CD4-positive, alpha-beta T cell (primary cell): ENCODE measurements at regions not wholly inside any gene's neighbourhood (a gene's known extent, or its start where the extent isn't known, plus 50 kb on each side); places are given as distances from the start of the nearest gene placed in this dataset.

ENCODE experiments used
- ATAC-seq: fragments of 200-7000 bp; cut with Tn5 transposase; one replicate; pipeline ENCODE4 v1.10.0; 2022; ENCODE audit warnings: mild to moderate bottlenecking; ENCODE audit not compliant: poor library complexity
- CTCF ChIA-PET: fragments of 350-600 bp; sonication (Branson Sonifier 250); formaldehyde crosslinking; loops from one replicate; lab custom pipeline; 2021; ENCODE audit warnings: antibody characterized with exemption, inconsistent platforms; lab: Charles Lee
- POLR2A ChIA-PET: fragments of 350-600 bp; sonication (Branson Sonifier 250); formaldehyde crosslinking; loops from one replicate; lab custom pipeline; 2021; ENCODE audit warnings: antibody characterized with exemption, inconsistent platforms; lab: Charles Lee
- DNase-seq, 14 experiments: peaks; one replicate each; pipeline ENCODE4 v3.0.0-alpha.2; 2013 to 2020; ENCODE audit warnings: mixed read lengths in 2 of 14
- H3K27ac ChIP-seq, 2 donors: one replicate each; pipeline versions ENCODE4 v1.5.1 to v1.7.0; 2013; ENCODE audit warnings: low read length in 2 of 2, low read depth in 1 of 2, mild to moderate bottlenecking in 1 of 2
- H3K27me3 ChIP-seq, 2 experiments: 1 replicate in 1 of 2; 2 replicates in 1 of 2; pipeline versions ENCODE4 v1.6.1 to v1.7.0; 2013; ENCODE audit warnings: low read length in 2 of 2, control low read depth in 1 of 2, mild to moderate bottlenecking in 1 of 2, moderate library complexity in 1 of 2; ENCODE audit not compliant: insufficient read depth in 2 of 2, control insufficient read depth in 1 of 2
- H3K36me3 ChIP-seq: one replicate; pipeline ENCODE4 v1.6.1; 2013; ENCODE audit warnings: low read length, control low read depth; ENCODE audit not compliant: insufficient read depth
- H3K4me1 ChIP-seq: one replicate; pipeline ENCODE4 v1.6.1; 2013; ENCODE audit warnings: low read length, control low read depth; ENCODE audit not compliant: insufficient read depth
- H3K4me3 ChIP-seq: one replicate; pipeline ENCODE4 v1.5.1; 2013; ENCODE audit warnings: mild to moderate bottlenecking, low read length, moderate library complexity
- H3K9me3 ChIP-seq, 2 experiments: 1 replicate in 1 of 2; 2 replicates in 1 of 2; pipeline versions ENCODE4 v1.6.1 to v1.7.0; 2013; ENCODE audit warnings: low read length in 2 of 2, mild to moderate bottlenecking in 2 of 2, control low read depth in 1 of 2, moderate library complexity in 1 of 2; ENCODE audit not compliant: control insufficient read depth in 1 of 2, insufficient read depth in 1 of 2
- H3K27ac Mint-ChIP-seq: one replicate; pipeline ENCODE4 v1.8.0; 2020; ENCODE audit warnings: mixed read lengths
- H3K27me3 Mint-ChIP-seq: one replicate; pipeline ENCODE4 v1.8.0; 2021; ENCODE audit warnings: mixed read lengths
- H3K36me3 Mint-ChIP-seq: one replicate; pipeline ENCODE4 v1.8.0; 2021; ENCODE audit warnings: low read depth, mixed read lengths
- H3K4me1 Mint-ChIP-seq: one replicate; pipeline ENCODE4 v1.8.0; 2021; ENCODE audit warnings: low read depth, mixed read lengths
- H3K4me3 Mint-ChIP-seq: one replicate; pipeline ENCODE4 v1.8.0; 2020; ENCODE audit warnings: mild to moderate bottlenecking, mixed read lengths
- H3K9me3 Mint-ChIP-seq: one replicate; pipeline ENCODE4 v1.8.0; 2020; ENCODE audit warnings: mixed read lengths
- intact Hi-C, 2 experiments: fragments of 100-400 bp; cut with DNase I in 1 of 2; cut with micrococcal nuclease in 1 of 2; formaldehyde crosslinking; loops; one replicate each; pipeline versions ENCODE4 v1.15.1 to v1.9.0; 2023 to 2025; cut with DNase I, micrococcal nuclease
- TF ChIP-seq, protein P1 (sequence below): fragments of 200-600 bp; IDR thresholded peaks from one replicate; pipeline ENCODE4 v1.8.0; 2022; ENCODE audit warnings: antibody characterized with exemption, mild to moderate bottlenecking

DNA sequence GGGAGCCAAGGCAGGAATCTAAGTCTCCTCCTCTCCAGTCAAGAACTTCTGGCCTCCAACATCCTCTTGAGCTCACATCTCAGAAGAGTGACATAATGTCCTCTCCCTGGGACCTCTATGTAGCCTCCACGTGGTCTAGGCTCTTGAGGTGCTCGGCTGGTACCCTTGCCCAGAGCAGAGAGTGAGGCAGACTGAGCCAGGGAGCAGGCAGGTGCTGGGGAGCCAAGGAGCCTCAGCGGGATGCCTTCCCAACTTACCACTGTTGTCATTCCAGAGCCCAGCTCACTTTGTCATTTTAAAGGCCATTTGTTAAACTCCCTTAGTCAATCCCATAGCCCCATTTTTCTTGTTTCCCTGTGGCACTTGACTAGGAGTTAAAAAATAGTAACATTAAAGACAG lies 52.1 kb upstream of the DUSP22 start:
- Mint-ChIP-seq H3K4me1 (peaks cover 17% of the 10 kb centered on the region), H3K27me3 (no peaks in the 10 kb centered on the region), H3K9me3 (no peaks in the 10 kb centered on the region), H3K27ac (no peak overlapping the region), H3K4me3 (no peak overlapping the region), H3K36me3 (no peaks in the 10 kb centered on the region)
- DNase-seq (no peak), ATAC-seq (no peak)
- ChIA-PET POLR2A (no interaction called here), CTCF (interaction anchor here (0.6 to 1.3 kb wide), 2 partner anchors 52 to 411 kb away, joined by 3 read pairs; no protein-coding TSS in a partner anchor)
- Histone ChIP-seq H3K4me1 (peaks cover 16% of the 10 kb centered on the region), H3K27ac (no peak overlapping the region), H3K36me3 (no peaks in the 10 kb centered on the region), H3K27me3 (no peaks in the 10 kb centered on the region), H3K9me3 (no peaks in the 10 kb centered on the region), H3K4me3 (no peak overlapping the region)
- intact Hi-C loops: no loop called here
- TF ChIP-seq, protein P1, sequence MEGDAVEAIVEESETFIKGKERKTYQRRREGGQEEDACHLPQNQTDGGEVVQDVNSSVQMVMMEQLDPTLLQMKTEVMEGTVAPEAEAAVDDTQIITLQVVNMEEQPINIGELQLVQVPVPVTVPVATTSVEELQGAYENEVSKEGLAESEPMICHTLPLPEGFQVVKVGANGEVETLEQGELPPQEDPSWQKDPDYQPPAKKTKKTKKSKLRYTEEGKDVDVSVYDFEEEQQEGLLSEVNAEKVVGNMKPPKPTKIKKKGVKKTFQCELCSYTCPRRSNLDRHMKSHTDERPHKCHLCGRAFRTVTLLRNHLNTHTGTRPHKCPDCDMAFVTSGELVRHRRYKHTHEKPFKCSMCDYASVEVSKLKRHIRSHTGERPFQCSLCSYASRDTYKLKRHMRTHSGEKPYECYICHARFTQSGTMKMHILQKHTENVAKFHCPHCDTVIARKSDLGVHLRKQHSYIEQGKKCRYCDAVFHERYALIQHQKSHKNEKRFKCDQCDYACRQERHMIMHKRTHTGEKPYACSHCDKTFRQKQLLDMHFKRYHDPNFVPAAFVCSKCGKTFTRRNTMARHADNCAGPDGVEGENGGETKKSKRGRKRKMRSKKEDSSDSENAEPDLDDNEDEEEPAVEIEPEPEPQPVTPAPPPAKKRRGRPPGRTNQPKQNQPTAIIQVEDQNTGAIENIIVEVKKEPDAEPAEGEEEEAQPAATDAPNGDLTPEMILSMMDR: no peak

DNA sequence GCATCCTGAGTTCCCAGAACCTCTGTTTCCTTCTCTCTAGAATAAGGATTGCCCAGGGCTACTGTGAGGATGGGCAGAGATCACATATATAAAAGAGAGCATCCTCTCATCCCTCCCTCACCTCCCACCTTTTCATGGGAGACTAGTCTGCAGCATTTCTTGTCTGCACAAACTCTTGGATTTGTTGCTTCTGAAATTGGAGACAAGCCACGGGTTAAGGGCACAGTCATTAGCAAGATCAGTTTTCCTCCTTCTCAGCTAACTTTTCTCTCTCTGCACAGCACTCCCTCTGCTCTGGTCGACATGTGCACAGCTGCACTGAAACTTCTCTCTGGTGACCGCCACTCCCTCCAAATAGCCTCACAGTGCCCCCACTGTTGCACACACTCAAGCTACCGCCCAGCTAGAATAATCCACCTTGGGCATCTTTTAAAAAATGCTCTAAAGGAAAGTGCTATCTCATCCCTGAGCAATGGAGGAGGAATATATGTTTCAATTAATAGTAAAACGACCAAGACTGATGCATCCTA lies 50.9 kb upstream of the DUSP22 start:
- Histone ChIP-seq H3K27me3 (no peaks in the 10 kb centered on the region), H3K27ac (no peak overlapping the region), H3K4me1 (peaks cover 3% of the 10 kb centered on the region), H3K4me3 (no peak overlapping the region), H3K9me3 (no peaks in the 10 kb centered on the region), H3K36me3 (no peaks in the 10 kb centered on the region)
- H3K9me3 Mint-ChIP-seq: no peaks in the 10 kb centered on the region
- H3K4me1 Mint-ChIP-seq: peaks cover 5% of the 10 kb centered on the region
- ATAC-seq: no peak
- ChIA-PET CTCF (interaction anchor here (1.3 kb wide), 1 partner anchor 53 kb away, joined by 3 read pairs; no protein-coding TSS in a partner anchor), POLR2A (no interaction called here)
- no peaks in the 10 kb centered on the region for H3K27me3 Mint-ChIP-seq
- no peak overlapping the region for H3K27ac Mint-ChIP-seq
- DNase-seq: no peak
- H3K36me3 Mint-ChIP-seq: no peaks in the 10 kb centered on the region
- H3K4me3 Mint-ChIP-seq: no peak overlapping the region
- intact Hi-C loops: no loop called here
- TF ChIP-seq, protein P1: no peak
